Esophagus squamous epithelium (tissue), 5 donors: ENCODE measurements at regions not wholly inside any gene's neighbourhood (a gene's known extent, or its start where the extent isn't known, plus 50 kb on each side); places are given as distances from the start of the nearest gene placed in this dataset.

ENCODE experiments used
- DNase-seq: peaks from one replicate; lab custom pipeline; 2025; lab: John Stamatoyannopoulos, UW
- H3K27ac ChIP-seq, 4 donors: fragments of 200-600 bp; sonication (generic); one replicate each; pipeline ENCODE4 v1.5.1; 2016 to 2019; ENCODE audit warnings: mild to moderate bottlenecking in 1 of 4
- H3K27me3 ChIP-seq, 4 donors: fragments of 200-600 bp; sonication (generic); 1 replicate in 3 of 4; 2 replicates in 1 of 4; pipeline versions ENCODE4 v1.5.1 to v1.6.0; 2017 to 2021; ENCODE audit warnings: antibody characterized with exemption in 1 of 4
- H3K36me3 ChIP-seq, 3 donors: fragments of 200-600 bp; sonication (generic); one replicate each; pipeline ENCODE4 v1.5.1; 2016 to 2019
- H3K4me1 ChIP-seq, 3 donors: fragments of 200-600 bp; sonication (generic); one replicate each; pipeline ENCODE4 v1.5.1; 2017 to 2019
- H3K4me3 ChIP-seq, 4 donors: fragments of 200-600 bp; sonication (generic); 1 replicate in 3 of 4; 2 replicates in 1 of 4; pipeline ENCODE4 v1.5.1; 2016 to 2019; ENCODE audit warnings: mild to moderate bottlenecking in 2 of 4, moderate library complexity in 1 of 4
- H3K9me3 ChIP-seq, 3 donors: fragments of 200-600 bp; sonication (generic); one replicate each; pipeline ENCODE4 v1.5.1; 2016 to 2019
- CTCF ChIP-seq, 6 experiments: fragments of 450-650 bp in 4 of 6; fragments of 200-600 bp in 2 of 6; sonication (generic) in 2 of 6; IDR thresholded peaks; one replicate each; pipeline ENCODE4 v1.5.1; 2016 to 2019; ENCODE audit warnings: antibody characterized with exemption in 6 of 6, mild to moderate bottlenecking in 4 of 6, moderate library complexity in 4 of 6
- POLR2A ChIP-seq, 4 donors: fragments of 450-650 bp; IDR thresholded peaks; one replicate each; pipeline ENCODE4 v1.6.1; 2017; ENCODE audit warnings: antibody characterized with exemption in 4 of 4, mild to moderate bottlenecking in 4 of 4, moderate library complexity in 3 of 4
- WGBS, 2 donors: methylation state at CpG; one replicate each; pipeline ENCODE4 v1.1.5; 2018; 5-methylcytosine and 5-hydroxymethylcytosine counted together
- intact Hi-C: fragments of 100-400 bp; cut with DNase I; formaldehyde crosslinking; loops from one replicate; pipeline ENCODE4 v1.15.0; 2022
- donor health status: DM: yes; HTN: yes; CAD: no.

- Histone ChIP-seq H3K4me3 (no peak overlapping the region), H3K27me3 (no peaks in the 10 kb centered on the region), H3K9me3 (peaks cover 0 to 7% (median 0%) of the 10 kb centered on the region in 3 donors), H3K36me3 (no peaks in the 10 kb centered on the region), H3K27ac (no peak overlapping the region), H3K4me1 (no peaks in the 10 kb centered on the region)
- 93 to 98% methylated on average over 5 of the region's 5 CpGs for WGBS, 2 donors
- intact Hi-C loops: no loop called here
- TF ChIP-seq POLR2A (IDR thresholded peaks at IDR 0.05): no peak
- no peak for TF ChIP-seq CTCF (IDR thresholded peaks at IDR 0.05)
- DNase-seq: no peak
These were observed 78.2 kb upstream of the SORBS2 start for GRCh38 chr4:185890196-185890595.

- WGBS, 2 donors: 16 to 47% methylated on average over 2 of the region's 2 CpGs
These were observed 80.2 kb upstream of the SORBS2 start for GRCh38 chr4:185892165-185892564.

GRCh38 chr4:185893500-185893899 lies 81.5 kb upstream of the SORBS2 start:
- intact Hi-C loops: no loop called here
- Histone ChIP-seq H3K4me3 (no peak overlapping the region), H3K9me3 (peaks cover 0 to 2% (median 0%) of the 10 kb centered on the region in 3 donors), H3K27me3 (no peaks in the 10 kb centered on the region), H3K4me1 (no peaks in the 10 kb centered on the region), H3K27ac (no peak overlapping the region), H3K36me3 (no peaks in the 10 kb centered on the region)
- WGBS, 2 donors: 88 to 93% methylated on average over 4 of the region's 4 CpGs
- no peak for DNase-seq
- TF ChIP-seq POLR2A (IDR thresholded peaks at IDR 0.05): no peak
- TF ChIP-seq CTCF (IDR thresholded peaks at IDR 0.05): no peak

More at GRCh38 chr4:185892165-185892564, 80.2 kb upstream of the SORBS2 start:
- H3K36me3 ChIP-seq: no peaks in the 10 kb centered on the region
- H3K4me3 ChIP-seq: no peak overlapping the region
- intact Hi-C loops: no loop called here
- TF ChIP-seq CTCF (IDR thresholded peaks at IDR 0.05) (no peak), POLR2A (IDR thresholded peaks at IDR 0.05) (no peak)
- H3K4me1 ChIP-seq: no peaks in the 10 kb centered on the region
- no peaks in the 10 kb centered on the region for H3K27me3 ChIP-seq
- peaks cover 0 to 7% (median 0%) of the 10 kb centered on the region in 3 donors for H3K9me3 ChIP-seq
- no peak overlapping the region for H3K27ac ChIP-seq
- no peak for DNase-seq

GRCh38 chr4:185894481-185894880 lies 82.5 kb upstream of the SORBS2 start:
- Histone ChIP-seq H3K4me3 (no peak overlapping the region), H3K27ac (no peak overlapping the region), H3K9me3 (no peaks in the 10 kb centered on the region), H3K27me3 (no peaks in the 10 kb centered on the region), H3K36me3 (no peaks in the 10 kb centered on the region), H3K4me1 (no peaks in the 10 kb centered on the region)
- WGBS, 2 donors: 90 to 93% methylated on average over 4 of the region's 4 CpGs
- no peak for TF ChIP-seq CTCF (IDR thresholded peaks at IDR 0.05)
- no peak for TF ChIP-seq POLR2A (IDR thresholded peaks at IDR 0.05)
- no peak for DNase-seq
- intact Hi-C loops: no loop called here

GRCh38 chr4:185895351-185895750 lies 83.4 kb upstream of the SORBS2 start:
- intact Hi-C loops: no loop called here
- no peaks in the 10 kb centered on the region for H3K27me3 ChIP-seq
- no peak for TF ChIP-seq CTCF (IDR thresholded peaks at IDR 0.05)
- TF ChIP-seq POLR2A (IDR thresholded peaks at IDR 0.05): no peak
- no peaks in the 10 kb centered on the region for H3K36me3 ChIP-seq
- WGBS, 2 donors: 90% methylated on average over 4 to 11 of the region's 14 CpGs
- no peaks in the 10 kb centered on the region for H3K9me3 ChIP-seq
- no peak overlapping the region for H3K4me3 ChIP-seq
- no peak for DNase-seq
- no peak overlapping the region for H3K27ac ChIP-seq
- no peaks in the 10 kb centered on the region for H3K4me1 ChIP-seq
